HCT116 (cell line): ENCODE measurements at regions not wholly inside any gene's neighbourhood (a gene's known extent, or its start where the extent isn't known, plus 50 kb on each side); places are given as distances from the start of the nearest gene placed in this dataset.
"Not testable (repeated sequence)": the region's sequence is repeated elsewhere in the genome, so short reads cannot be mapped to it uniquely, and the experiment has no call there.

Experiments used
- CBX3 ChIP-seq: IDR thresholded peaks from 2 replicates; pipeline ENCODE4 v1.6.1; 2012; ENCODE audit warnings: low read depth
- CTCF ChIP-seq, 3 experiments: fragments of 200-600 bp in 1 of 3; sonication (generic) in 1 of 3; IDR thresholded peaks in 2 of 3; conservative IDR thresholded peaks in 1 of 3; 2 replicates each; pipeline ENCODE4 v1.5.1; 2012 to 2017; ENCODE audit warnings: low read depth in 2 of 3, low read length in 2 of 3, antibody characterized with exemption in 1 of 3, borderline replicate concordance in 1 of 3, control low read depth in 1 of 3, mild to moderate bottlenecking in 1 of 3, mixed read lengths in 1 of 3, mixed run types in 1 of 3, moderate library complexity in 1 of 3; ENCODE audit not compliant: insufficient read depth in 1 of 3
- EZH2 ChIP-seq: fragments of 200-600 bp; sonication (generic); IDR thresholded peaks from 2 replicates; pipeline ENCODE4 v1.6.1; 2017; ENCODE audit warnings: antibody characterized with exemption, mixed run types
- FOSL1 ChIP-seq: IDR thresholded peaks from 2 replicates; pipeline ENCODE4 v1.6.1; 2012; ENCODE audit warnings: low read depth
- JUND ChIP-seq: IDR thresholded peaks from 2 replicates; pipeline ENCODE4 v1.6.1; 2012
- MAX ChIP-seq: IDR thresholded peaks from 2 replicates; pipeline ENCODE4 v1.6.1; 2012
- POLR2A ChIP-seq: IDR thresholded peaks from 2 replicates; pipeline ENCODE4 v1.7.0; 2011; ENCODE audit warnings: borderline replicate concordance; ENCODE audit not compliant: insufficient read depth, insufficient read length; ENCODE audit errors: extremely low read depth
- POLR2AphosphoS5 ChIP-seq: IDR thresholded peaks from 2 replicates; pipeline ENCODE4 v1.6.1; 2011; ENCODE audit warnings: mild to moderate bottlenecking, low read depth, low read length, moderate library complexity
- SIN3A ChIP-seq: IDR thresholded peaks from 2 replicates; pipeline ENCODE4 v1.6.1; 2012; ENCODE audit warnings: low read depth
- TCF7L2 ChIP-seq: IDR thresholded peaks from 2 replicates; pipeline ENCODE4 v1.7.0; 2011; ENCODE audit warnings: borderline replicate concordance, inconsistent platforms; ENCODE audit not compliant: insufficient read depth, insufficient read length; ENCODE audit errors: extremely low read depth
- ZBTB33 ChIP-seq: IDR thresholded peaks from 2 replicates; pipeline ENCODE4 v1.6.1; 2011; ENCODE audit warnings: mild to moderate bottlenecking, low read length, moderate library complexity; ENCODE audit not compliant: insufficient replicate concordance; ENCODE audit errors: extremely low read depth
- ZFX ChIP-seq: fragments of 450-650 bp; IDR thresholded peaks from 2 replicates; pipeline ENCODE4 v1.6.1; 2017

GRCh38 chr21:28677096-28677495 lies 315.6 kb downstream of the LTN1 start:
- TF ChIP-seq CTCF (IDR thresholded peaks at IDR 0.05 in 2 of 3, conservative IDR thresholded peaks at IDR 0.05 in 1 of 3; ENCODE audit: borderline replicate concordance in 1 of 3, insufficient read depth in 1 of 3, low read depth in 2 of 3, low read length in 2 of 3); CBX3; FOSL1; POLR2A; EZH2; MAX; JUND; ZFX; SIN3A; POLR2AphosphoS5; TCF7L2; ZBTB33: not testable (repeated sequence)
